Central memory CD8-positive, alpha-beta T cell (primary cell): ENCODE measurements at regions not wholly inside any gene's neighbourhood (a gene's known extent, or its start where the extent isn't known, plus 50 kb on each side); places are given as distances from the start of the nearest gene placed in this dataset.
A peak's percentile ranks its signal among the peaks of the same experiment; 100 is the strongest.

Experiments used
- ATAC-seq: fragments of 150-1000 bp; cut with Tn5 transposase; replicated peaks from 2 replicates; pipeline ENCODE4 v1.10.0; 2022; ENCODE audit warnings: mild to moderate bottlenecking, moderate FRiP score, moderate number of reproducible peaks; ENCODE audit not compliant: poor library complexity, severe bottlenecking; ENCODE audit errors: extremely low read depth
- DNase-seq, 2 donors: peaks; one replicate each; pipeline ENCODE4 v3.0.0; 2021; ENCODE audit warnings: low spot score in 2 of 2
- H3K27ac Mint-ChIP-seq: one replicate; pipeline ENCODE4 v1.8.0; 2022; ENCODE audit warnings: low read depth, mild to moderate bottlenecking, moderate library complexity, mixed read lengths
- H3K27me3 Mint-ChIP-seq: one replicate; pipeline ENCODE4 v1.8.0; 2022; ENCODE audit warnings: mixed read lengths
- H3K36me3 Mint-ChIP-seq: one replicate; pipeline ENCODE4 v1.8.0; 2022; ENCODE audit warnings: mild to moderate bottlenecking, moderate library complexity, mixed read lengths; ENCODE audit not compliant: insufficient read depth
- H3K4me1 Mint-ChIP-seq: one replicate; pipeline ENCODE4 v1.8.0; 2022; ENCODE audit warnings: mixed read lengths
- H3K4me3 Mint-ChIP-seq: one replicate; pipeline ENCODE4 v1.8.0; 2022; ENCODE audit warnings: mild to moderate bottlenecking, moderate library complexity, mixed read lengths
- H3K9me3 Mint-ChIP-seq: one replicate; pipeline ENCODE4 v1.8.0; 2022; ENCODE audit warnings: mixed read lengths

DNA sequence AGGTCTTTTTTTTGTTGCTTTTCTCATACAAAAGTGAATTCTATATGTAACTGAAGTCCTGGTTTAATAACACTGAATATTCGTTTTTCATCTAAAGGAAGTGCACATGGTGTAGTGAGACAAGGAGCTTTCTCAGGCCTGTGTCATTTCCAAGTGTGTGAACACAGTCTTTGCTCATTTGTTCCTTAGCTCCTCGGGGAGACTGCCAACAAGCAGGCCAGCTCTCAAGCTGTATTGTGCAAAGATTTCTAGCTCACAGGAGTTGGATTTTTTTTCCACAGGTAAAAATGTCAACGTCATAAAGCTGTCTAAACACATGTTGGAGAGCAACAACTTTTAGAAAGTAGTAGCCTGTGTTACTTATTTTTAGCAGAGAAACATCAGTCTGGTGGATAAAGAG, 87.8 kb upstream of the S1PR1 start:
- Mint-ChIP-seq H3K4me1 (no peaks in the 10 kb centered on the region), H3K27ac (no peak overlapping the region), H3K9me3 (no peaks in the 10 kb centered on the region), H3K4me3 (no peak overlapping the region), H3K27me3 (no peaks in the 10 kb centered on the region), H3K36me3 (no peaks in the 10 kb centered on the region)
- no peak for DNase-seq
- no peak for ATAC-seq

DNA sequence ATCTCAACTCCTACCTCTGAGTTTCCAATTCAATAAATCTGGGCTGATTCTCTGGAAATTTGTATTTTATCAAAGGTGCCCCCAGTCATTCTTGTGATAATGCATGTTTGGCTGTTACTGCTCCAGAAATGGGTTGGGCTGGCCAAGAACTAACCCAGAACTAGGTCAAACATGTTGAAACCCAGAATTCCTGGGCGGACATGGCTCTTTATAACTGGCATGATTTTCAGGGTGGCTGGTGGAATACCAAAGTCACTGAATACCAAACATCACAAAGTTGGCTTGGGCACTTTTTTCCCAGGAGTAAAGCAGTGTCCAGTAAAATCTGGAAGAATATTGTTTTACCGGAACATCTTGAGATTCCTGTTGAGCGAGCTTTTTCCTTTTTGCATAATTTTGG, 89.4 kb upstream of the S1PR1 start:
- peaks cover 1% of the 10 kb centered on the region for H3K36me3 Mint-ChIP-seq
- no peak overlapping the region for H3K4me3 Mint-ChIP-seq
- no peaks in the 10 kb centered on the region for H3K27me3 Mint-ChIP-seq
- H3K9me3 Mint-ChIP-seq = no peaks in the 10 kb centered on the region
- H3K4me1 Mint-ChIP-seq = no peaks in the 10 kb centered on the region
- H3K27ac Mint-ChIP-seq = no peak overlapping the region
- ATAC-seq = no peak
- DNase-seq = no peak

DNA sequence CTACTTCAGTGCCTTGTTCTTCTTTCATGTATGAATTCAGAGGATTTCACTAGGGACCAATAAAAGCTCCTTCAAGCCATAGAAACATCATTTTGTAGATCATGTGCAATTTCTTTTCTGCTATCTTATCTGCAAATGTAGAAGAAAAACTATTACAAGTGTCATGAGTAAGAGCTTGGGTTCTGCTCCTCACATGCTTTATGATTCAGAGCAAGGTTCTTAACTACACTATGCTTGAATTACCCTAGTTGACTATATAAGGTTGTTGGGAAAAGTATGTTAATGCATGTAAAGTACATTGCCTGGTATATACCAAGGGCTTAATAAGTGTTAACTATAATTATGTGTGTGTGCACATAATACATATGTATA, 91.4 kb upstream of the S1PR1 start:
- no peak overlapping the region for H3K27ac Mint-ChIP-seq
- no peak overlapping the region for H3K4me3 Mint-ChIP-seq
- no peak for DNase-seq
- peaks cover 1% of the 10 kb centered on the region for H3K36me3 Mint-ChIP-seq
- no peak for ATAC-seq
- no peaks in the 10 kb centered on the region for H3K9me3 Mint-ChIP-seq
- no peaks in the 10 kb centered on the region for H3K4me1 Mint-ChIP-seq
- H3K27me3 Mint-ChIP-seq = no peaks in the 10 kb centered on the region

DNA sequence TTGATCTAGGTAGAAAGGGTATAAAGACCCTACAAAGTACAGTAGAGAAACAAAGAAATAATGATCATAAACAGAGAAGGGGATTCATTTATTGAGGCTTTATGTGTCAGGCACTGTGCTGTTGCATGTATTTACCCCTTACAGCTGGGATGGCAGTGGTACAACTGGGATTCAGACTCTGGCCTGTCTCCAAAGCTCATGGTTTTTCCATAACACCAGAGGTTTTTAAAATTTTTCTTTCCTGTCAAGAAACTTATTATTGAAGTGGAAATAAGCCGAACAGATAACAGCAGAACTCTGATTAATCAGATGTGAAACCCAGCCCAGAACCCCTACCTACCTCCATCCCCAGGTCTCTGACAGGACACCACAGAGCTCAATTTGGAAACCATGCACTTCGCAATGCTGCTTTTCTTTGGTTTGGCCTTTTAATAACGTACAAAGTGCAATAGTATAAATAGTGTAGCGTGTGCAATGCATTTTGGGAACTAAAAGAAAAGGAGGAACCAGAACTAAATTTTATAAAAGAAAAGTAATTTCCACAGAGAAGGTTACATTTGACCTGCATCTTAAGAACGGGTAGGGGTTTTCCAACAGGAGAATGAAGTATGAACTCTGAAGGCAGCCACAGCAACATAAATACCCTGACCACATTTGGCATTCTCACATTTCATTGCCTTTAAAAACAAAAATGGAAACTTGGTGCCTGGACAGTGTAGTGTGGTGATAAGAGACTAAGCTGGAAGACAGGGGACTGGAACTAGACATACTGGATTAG, 92.0 kb upstream of the S1PR1 start:
- ATAC-seq (no peak), DNase-seq (no peak)
- H3K36me3 Mint-ChIP-seq = peaks cover 1% of the 10 kb centered on the region
- H3K27me3 Mint-ChIP-seq = no peaks in the 10 kb centered on the region
- no peaks in the 10 kb centered on the region for H3K4me1 Mint-ChIP-seq
- H3K4me3 Mint-ChIP-seq = no peak overlapping the region
- no peak overlapping the region for H3K27ac Mint-ChIP-seq
- H3K9me3 Mint-ChIP-seq = no peaks in the 10 kb centered on the region

DNA sequence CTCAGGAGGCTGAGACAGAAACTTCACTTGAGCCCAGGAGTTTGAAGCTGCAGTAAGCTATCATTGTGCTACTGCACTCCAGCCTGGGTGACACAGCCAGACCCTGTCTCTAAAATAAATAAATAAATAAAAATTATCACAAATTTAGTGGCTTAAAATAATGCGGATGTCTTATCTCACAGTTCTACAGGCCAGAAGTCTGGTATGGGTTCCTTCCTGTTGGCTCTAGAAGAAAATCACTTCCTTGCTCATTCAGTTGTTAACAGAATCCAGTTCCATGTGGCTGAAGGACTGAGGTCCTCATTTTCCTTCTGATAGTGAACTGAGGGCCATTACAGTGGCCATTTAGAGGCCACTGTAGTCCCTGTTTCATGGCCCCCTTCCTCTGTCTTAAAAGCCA, 94.6 kb upstream of the S1PR1 start:
- no peaks in the 10 kb centered on the region for H3K27me3 Mint-ChIP-seq
- peaks cover 18% of the 10 kb centered on the region for H3K4me1 Mint-ChIP-seq
- ATAC-seq = no peak
- H3K9me3 Mint-ChIP-seq = no peaks in the 10 kb centered on the region
- peaks cover 1% of the 10 kb centered on the region for H3K36me3 Mint-ChIP-seq
- no peak for DNase-seq
- no peak overlapping the region for H3K4me3 Mint-ChIP-seq
- no peak overlapping the region for H3K27ac Mint-ChIP-seq

DNA sequence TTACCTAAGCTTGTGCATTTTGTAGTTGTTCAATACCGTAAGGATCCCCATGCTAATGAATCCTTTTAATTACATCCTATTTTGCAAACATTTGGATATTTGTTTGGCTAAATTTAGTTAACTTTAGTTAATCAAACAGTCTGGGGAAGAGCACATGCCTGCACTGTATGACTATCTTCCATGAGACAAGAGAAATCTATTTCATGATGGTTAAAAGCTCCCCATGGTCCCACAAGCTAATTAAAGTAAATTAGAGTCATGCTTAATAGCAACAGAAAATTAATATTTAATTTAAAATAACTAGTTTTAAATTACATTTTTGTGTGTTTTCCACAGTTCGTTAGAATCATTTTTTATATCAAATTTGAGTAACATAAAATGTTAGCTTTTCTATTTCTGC, 95.4 kb upstream of the S1PR1 start:
- Mint-ChIP-seq H3K27me3 (no peaks in the 10 kb centered on the region), H3K9me3 (no peaks in the 10 kb centered on the region), H3K4me3 (no peak overlapping the region), H3K36me3 (peaks cover 3% of the 10 kb centered on the region), H3K4me1 (peaks cover 27% of the 10 kb centered on the region), H3K27ac (no peak overlapping the region)
- ATAC-seq (no peak), DNase-seq (no peak)

DNA sequence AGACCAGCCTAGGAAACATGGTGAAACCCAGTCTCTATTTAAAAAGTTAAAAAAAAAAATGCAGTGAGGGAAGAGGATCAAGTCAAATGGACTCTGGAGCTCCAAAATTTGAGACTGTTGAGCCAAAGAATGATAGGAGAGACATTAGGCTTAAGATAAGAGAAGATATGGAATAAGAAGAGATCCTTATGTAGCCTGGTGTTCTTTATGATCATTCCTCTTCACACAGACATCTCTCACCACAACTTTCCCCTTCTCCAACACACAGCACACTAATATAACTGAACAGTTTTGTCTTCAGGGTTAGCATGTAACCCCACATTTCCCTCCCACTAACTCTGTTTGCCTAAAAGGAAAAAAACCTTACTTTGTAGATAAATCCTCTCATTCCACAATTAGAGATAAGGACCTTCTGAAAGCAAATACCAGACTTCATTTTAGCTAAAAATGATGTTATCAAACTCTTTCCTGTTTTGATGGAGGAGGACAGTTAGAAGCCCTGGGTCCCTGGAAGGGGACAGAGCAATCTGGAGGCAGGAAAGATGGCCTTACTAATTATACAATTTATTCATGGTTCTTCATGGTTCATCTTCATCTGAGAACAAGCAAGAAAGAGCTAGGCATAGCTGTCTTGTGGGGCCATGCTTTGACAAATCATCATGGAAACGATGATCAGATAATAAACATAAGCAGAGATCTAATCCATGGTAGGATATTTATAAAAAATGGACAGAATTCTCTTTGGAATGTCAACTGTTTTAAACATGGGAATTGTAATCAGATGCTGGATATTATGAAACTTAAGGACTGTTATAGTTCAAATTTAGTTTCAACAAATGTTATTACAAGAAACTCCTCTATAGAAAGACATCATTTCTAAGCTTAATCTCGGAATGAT, 96.7 kb upstream of the S1PR1 start:
- ATAC-seq = no peak

DNA sequence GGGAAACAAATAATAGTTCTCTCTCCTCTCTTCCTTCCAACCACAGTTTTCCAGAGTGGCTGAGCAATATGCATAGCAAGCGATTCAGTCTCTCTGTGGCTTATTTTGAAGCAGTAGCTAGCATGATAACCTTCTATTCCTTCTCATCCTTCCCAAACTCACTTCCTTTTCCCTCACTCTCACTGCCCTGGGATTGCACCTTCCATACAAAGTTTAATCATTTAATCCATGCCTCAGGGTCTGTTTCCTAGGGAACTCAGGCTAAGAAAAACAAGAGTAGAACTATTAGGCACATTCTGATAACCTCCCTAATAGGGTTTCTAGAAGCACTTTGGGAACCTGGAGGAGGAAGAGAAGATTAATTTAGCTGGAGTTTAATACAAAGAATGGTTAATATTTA, 97.7 kb upstream of the S1PR1 start:
- ATAC-seq (no peak), DNase-seq (no peak)
- peaks cover 45% of the 10 kb centered on the region for H3K4me1 Mint-ChIP-seq
- no peaks in the 10 kb centered on the region for H3K9me3 Mint-ChIP-seq
- H3K27me3 Mint-ChIP-seq = no peaks in the 10 kb centered on the region
- H3K4me3 Mint-ChIP-seq = no peak overlapping the region
- H3K27ac Mint-ChIP-seq = peak overlapping the region; percentile 73
- peaks cover 3% of the 10 kb centered on the region for H3K36me3 Mint-ChIP-seq

More for the DNA sequence above, 96.7 kb upstream of the S1PR1 start:
- Mint-ChIP-seq H3K27me3 (no peaks in the 10 kb centered on the region), H3K4me1 (peaks cover 36% of the 10 kb centered on the region), H3K9me3 (no peaks in the 10 kb centered on the region), H3K27ac (no peak overlapping the region), H3K36me3 (peaks cover 3% of the 10 kb centered on the region), H3K4me3 (no peak overlapping the region)
- no peak for DNase-seq

DNA sequence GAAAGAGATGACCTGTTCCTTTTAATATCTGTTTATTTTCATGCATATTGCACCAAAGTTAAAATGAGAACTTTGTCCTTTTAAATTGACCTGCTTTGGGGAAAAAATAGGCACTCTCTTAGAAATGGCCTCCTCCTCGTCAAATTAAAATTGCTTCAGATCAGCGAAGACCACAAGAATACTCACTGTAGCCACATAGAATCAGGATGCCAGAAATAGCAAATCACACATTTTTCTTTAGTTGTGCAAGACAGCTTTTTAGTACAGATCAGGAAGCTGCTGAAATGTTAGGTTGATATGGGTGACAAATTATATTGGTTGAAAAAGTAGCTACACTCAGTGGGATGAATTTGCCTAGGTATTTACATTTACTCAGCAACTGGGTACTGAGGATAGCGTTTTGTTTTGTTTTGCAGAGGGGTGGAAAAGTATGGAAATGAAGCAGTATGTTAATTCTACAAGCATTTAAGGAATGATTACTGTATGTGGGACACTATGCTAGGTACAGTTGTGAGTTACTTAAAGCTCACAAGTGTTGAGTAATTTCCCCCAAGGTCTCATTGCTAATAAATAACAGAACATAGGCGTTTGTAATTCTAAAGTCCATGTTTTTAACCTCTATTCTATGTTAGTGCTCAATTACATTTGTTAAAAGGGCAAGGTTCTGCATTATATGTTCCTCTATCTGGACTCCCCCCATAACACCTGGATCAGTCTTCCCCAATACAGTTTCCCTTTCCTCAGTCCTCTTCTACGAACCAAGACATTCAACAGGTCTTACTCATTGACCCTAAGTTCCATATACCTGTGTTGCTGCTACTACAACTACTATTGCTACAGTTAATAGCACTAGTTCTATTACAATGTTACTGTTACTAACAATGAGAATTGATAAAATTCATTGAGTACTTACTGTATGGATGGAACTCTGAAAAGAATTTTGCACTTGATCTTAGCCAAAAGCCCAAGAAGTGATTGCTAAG, 99.4 kb upstream of the S1PR1 start:
- Mint-ChIP-seq H3K4me1 (peaks cover 53% of the 10 kb centered on the region), H3K36me3 (peaks cover 2% of the 10 kb centered on the region), H3K27ac (peak overlapping the region; percentile 92), H3K4me3 (peak overlapping the region; percentile 50), H3K27me3 (no peaks in the 10 kb centered on the region), H3K9me3 (no peaks in the 10 kb centered on the region)
- ATAC-seq = peak; percentile 86
- DNase-seq = peak in 1 of 2 donors; percentile 14

DNA sequence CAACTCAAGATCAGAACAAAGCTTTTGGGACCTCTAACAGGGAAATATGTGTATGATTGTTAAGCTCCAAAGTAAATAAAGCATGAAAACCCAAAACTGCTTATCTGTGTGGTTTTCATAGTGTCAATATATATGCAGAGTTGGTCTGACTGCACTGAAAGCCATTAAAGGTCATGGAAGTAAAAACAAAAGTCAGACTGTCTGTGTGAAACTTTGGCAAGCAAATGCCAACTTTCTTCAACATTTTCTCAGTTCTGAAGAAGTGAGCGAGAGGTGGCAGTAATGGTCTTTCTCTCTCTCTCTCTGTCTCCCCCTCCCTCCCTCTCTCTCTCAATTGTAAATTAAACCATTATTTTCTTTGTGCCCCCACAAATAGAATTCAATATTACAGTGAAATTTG, 100.1 kb upstream of the S1PR1 start:
- H3K4me3 Mint-ChIP-seq = peak overlapping the region; percentile 50
- no peaks in the 10 kb centered on the region for H3K27me3 Mint-ChIP-seq
- peak overlapping the region; percentile 92 for H3K27ac Mint-ChIP-seq
- no peaks in the 10 kb centered on the region for H3K9me3 Mint-ChIP-seq
- ATAC-seq (peak; percentile 73), DNase-seq (peak in 1 of 2 donors; percentile 14)
- H3K36me3 Mint-ChIP-seq = peaks cover 2% of the 10 kb centered on the region
- H3K4me1 Mint-ChIP-seq = peaks cover 53% of the 10 kb centered on the region

DNA sequence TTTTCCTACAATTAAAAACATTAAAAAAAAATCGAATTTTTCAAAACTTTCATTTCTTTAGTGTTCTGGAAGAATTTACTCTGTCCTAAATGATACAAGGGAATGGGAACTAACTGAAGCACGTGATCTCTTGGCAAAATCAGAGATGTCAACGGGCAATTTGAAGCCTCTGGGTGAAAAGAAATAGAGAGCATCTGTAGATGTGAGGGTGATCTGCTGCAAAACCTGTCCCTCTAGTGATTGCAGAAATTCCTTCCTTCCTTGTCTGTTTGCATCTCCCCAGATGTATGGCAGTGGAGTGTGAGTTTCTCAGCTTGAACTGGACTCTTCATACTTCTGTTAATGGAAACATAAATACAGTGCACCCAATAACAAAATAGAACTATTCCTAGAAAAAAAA, 100.5 kb upstream of the S1PR1 start:
- Mint-ChIP-seq H3K4me3 (peak overlapping the region; percentile 50), H3K27ac (peak overlapping the region; percentile 92), H3K9me3 (no peaks in the 10 kb centered on the region), H3K27me3 (no peaks in the 10 kb centered on the region), H3K4me1 (peaks cover 58% of the 10 kb centered on the region), H3K36me3 (peaks cover 2% of the 10 kb centered on the region)
- no peak for ATAC-seq
- no peak for DNase-seq

DNA sequence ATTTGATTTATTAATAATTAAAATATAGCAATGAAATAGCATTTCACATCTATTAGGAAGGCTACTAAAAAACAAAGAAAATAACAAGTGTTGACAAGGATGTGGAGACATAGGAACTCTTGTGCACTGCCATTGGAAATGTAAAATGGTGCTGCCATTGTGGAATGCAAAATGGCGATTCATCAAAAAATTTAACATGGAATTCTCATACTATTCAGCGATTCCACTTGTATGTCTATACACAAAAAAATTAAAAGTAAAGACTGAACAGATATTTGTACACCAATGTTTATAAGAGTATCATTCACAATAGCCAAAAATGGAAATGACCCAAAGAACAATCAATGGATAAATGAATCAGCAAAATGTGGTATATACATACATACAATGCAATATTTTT, 101.3 kb upstream of the S1PR1 start:
- H3K4me1 Mint-ChIP-seq = peaks cover 65% of the 10 kb centered on the region
- peak overlapping the region; percentile 15 for H3K4me3 Mint-ChIP-seq
- H3K27ac Mint-ChIP-seq = peak overlapping the region; percentile 92
- peaks cover 2% of the 10 kb centered on the region for H3K36me3 Mint-ChIP-seq
- no peaks in the 10 kb centered on the region for H3K9me3 Mint-ChIP-seq
- ATAC-seq (no peak), DNase-seq (no peak)
- H3K27me3 Mint-ChIP-seq = no peaks in the 10 kb centered on the region
